Stomach (tissue), 4 donors: ENCODE measurements at regions not wholly inside any gene's neighbourhood (a gene's known extent, or its start where the extent isn't known, plus 50 kb on each side); places are given as distances from the start of the nearest gene placed in this dataset.

Experiments
- POLR2AphosphoS5 ChIP-seq, 3 donors: sonication (generic); formaldehyde crosslinking; IDR thresholded peaks; one replicate each; pipeline ENCODE4 v1.6.1; 2016; ENCODE audit warnings: antibody characterized with exemption in 3 of 3
- TF ChIP-seq, protein P1 (sequence below), 7 experiments: fragments of 450-650 bp in 4 of 7; fragments of 200-600 bp in 3 of 7; sonication (generic) in 3 of 7; IDR thresholded peaks; one replicate each; pipeline ENCODE4 v1.5.1; 2016 to 2019; ENCODE audit warnings: antibody characterized with exemption in 7 of 7, control low read depth in 2 of 7, mild to moderate bottlenecking in 1 of 7

DNA sequence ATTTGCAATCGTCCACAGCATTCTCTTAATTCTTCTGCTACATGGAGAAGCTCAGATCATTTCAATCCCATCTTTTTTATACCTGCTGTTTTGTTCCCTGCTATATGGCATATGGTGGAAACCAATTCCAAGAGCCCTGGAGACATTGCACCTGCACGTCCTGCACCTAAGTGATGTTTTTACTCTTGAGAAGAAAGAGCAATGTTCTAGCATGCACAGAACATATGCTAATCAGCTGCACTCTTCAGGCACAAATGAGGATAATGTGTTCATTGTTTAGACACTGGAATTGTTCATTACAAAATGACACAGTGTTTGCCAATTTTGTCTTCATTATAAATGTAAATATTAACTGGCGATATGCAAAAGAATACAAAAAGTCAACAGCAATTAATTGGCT is 935.8 kb downstream of the TLE4 start:
- TF ChIP-seq POLR2AphosphoS5 (IDR thresholded peaks at IDR 0.05), result no peak
- TF ChIP-seq, protein P1, sequence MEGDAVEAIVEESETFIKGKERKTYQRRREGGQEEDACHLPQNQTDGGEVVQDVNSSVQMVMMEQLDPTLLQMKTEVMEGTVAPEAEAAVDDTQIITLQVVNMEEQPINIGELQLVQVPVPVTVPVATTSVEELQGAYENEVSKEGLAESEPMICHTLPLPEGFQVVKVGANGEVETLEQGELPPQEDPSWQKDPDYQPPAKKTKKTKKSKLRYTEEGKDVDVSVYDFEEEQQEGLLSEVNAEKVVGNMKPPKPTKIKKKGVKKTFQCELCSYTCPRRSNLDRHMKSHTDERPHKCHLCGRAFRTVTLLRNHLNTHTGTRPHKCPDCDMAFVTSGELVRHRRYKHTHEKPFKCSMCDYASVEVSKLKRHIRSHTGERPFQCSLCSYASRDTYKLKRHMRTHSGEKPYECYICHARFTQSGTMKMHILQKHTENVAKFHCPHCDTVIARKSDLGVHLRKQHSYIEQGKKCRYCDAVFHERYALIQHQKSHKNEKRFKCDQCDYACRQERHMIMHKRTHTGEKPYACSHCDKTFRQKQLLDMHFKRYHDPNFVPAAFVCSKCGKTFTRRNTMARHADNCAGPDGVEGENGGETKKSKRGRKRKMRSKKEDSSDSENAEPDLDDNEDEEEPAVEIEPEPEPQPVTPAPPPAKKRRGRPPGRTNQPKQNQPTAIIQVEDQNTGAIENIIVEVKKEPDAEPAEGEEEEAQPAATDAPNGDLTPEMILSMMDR (IDR thresholded peaks at IDR 0.05), result no peak
